HG03575 (cell line): ENCODE measurements at regions not wholly inside any gene's neighbourhood (a gene's known extent, or its start where the extent isn't known, plus 50 kb on each side); places are given as distances from the start of the nearest gene placed in this dataset.

Experiments used
- ATAC-seq: cut with Tn5 transposase; IDR thresholded peaks from one replicate; pipeline ENCODE4 v1.9.1; 2021; ENCODE audit not compliant: unreplicated experiment, insufficient number of reproducible peaks, low FRiP score; ENCODE audit errors: extremely low read depth

DNA sequence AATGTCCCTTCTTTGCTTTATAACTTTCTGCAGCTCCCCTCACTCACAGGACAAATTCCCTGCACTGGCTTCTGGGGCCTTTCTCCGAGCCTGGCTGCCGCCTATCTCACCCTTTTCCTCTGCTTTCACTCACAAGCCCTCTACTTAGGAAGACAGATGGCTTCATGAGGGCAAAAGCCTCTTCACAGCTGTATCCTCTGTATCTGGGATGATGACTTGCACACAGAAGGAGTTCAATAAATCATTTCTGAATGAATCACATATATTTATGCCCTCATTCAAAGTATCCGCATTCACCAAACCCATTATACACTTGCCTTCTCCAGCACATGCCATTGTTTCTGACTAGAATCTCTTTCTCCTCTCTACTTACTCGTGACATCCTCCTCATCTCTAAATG lies 159.0 kb upstream of the RIPOR2 start:
- ATAC-seq = no peak

DNA sequence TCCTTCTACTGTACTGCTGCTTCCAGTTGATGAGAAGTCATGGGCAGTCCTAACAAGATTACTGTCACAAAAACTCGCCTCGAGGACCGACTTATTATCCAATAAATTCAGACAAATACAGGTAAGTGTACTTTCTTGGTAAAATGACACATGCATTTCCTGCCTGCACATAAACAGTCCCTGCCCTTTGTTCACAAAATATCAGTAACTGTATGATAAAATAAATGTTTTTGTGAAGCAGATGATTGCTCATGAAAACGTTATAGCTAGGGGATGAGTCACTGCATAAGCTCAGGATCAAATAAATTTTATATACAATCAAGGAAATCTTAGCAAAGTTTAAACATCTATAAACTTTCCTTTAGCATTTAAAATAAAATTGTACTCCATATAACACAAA lies 164.5 kb upstream of the RIPOR2 start:
- ATAC-seq = no peak

DNA sequence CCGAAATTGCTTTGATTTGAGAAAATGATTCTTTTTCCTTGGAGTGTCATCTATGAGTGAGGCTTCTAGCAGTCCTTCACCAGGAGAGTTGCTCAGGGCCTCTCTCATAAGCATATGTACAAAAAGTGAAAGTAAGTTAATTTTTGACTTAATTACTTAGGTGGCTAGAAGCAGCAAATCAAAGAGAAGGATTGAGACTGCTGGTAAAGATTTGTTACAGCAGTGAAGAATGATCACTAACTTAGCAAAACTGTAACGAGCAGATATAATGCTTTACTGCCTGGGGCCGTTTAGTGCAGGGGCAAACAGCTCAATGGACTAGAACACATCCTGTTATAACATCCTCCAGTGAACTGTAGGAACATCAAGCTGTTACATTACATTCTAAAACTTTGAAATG lies 167.8 kb upstream of the RIPOR2 start:
- no peak for ATAC-seq

DNA sequence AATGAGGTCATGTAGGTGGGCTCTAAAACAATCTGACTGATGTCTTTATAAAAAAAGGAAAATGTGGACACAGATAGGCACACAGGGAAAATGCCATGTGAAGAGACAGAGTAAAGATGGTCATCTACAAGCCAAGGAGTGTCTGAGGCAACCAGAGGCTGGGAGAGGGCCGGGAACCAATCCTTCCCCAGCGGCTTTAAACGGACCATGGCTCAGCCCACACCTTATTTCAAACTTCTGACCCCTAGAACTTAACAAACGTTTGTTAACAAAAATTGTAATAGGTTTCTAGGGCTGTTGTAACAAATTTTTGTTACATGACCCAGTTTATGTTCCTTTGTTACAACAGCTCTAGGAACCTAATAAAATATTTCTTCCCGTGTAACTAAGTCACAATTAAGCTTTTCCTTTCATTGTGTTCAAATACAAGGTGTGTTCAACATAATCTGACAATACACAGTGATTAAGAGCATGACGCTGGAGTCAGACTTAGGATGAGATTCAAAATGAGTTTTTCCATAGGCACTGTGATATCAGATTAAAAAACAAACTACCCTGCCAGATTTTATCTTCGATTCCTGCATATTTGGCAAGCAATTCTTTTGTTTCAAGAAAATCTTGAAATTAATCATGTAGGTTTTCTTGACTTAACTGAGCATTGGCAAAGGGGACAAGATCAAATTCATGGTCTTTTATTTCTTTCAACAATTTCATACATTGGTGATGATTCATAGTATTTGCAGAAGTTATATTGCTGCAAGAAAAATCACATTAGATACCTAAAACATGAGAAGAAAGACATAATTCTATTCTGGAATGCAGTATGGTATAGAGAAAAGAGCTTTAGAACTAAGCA lies 169.5 kb upstream of the RIPOR2 start:
- ATAC-seq = no peak

DNA sequence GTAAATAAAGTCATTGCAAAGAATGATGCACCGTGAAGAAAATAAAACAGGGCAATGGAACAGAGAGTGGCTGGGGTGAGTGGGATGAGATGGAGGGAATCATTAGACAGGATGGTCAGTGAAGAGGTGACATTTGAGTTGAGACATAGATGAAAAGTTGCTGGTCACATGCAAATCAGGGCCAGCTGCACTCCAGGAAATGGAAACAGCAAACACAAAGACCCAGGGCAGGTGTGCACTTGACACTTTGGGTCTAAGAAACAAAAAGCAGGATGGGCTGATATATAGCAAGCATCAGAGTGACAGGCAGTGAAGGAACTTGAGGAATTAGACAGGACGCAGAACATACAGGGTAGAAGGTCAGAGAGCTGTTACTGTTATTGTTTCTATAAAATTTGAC lies 171.5 kb upstream of the RIPOR2 start:
- no peak for ATAC-seq

DNA sequence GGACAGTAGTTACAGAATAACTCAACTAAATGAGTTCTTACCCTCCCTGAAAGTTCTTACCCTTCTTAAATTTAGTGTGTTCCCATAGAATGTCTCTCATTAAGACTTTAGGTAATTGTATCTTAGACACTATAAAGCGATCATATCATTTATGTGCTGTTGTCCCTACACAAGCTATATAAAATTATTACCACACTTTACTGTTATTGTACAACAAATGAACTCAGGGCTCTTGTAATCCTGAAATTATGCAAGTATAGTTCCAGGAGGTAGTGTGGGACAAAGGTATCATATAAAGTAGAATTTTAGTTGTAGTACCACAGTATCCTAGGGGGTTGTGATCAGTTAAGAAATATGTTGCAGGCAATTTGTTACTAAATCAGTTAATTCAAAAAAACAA lies 167.4 kb upstream of the CARMIL1 start:
- ATAC-seq = no peak

DNA sequence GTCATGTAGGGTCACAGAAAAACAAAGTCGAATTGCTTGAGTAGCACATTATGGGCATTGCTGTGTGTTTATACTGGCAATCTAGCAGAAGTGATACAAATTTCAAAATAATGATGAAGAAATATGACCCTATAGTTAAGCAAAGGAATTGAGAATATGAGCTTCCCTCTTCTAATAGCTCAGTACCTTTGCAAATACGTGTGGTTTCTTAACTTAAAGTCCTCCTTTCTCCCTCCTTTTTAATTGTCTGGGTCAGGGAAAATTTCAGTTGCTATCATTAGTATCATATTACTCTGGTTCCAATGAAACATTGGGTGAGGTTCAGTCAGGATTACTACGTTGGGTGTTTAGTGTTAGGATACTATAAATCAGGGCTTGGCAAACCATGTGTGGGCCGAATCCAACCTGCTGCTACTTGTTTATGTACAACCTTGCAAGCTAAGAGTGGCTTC lies 166.8 kb upstream of the CARMIL1 start:
- ATAC-seq = no peak

DNA sequence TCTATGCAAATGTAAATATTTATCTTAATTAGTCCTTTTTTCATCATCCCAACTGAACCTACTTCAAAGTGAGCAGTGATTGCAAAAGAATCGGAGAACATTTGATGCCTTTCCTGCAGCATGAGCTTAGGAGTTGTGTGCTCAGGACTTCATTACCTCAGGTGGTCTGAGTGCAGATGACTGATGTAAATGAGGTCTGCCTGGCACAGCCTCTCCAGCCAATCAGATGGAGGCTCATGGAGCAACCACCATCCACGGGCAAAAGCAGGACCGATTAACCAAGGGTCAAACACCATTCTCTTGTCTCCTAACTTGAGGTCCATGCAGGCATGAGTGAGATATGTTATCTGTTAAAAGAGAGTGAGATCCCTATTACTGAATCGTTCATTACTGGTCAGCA lies 165.7 kb upstream of the CARMIL1 start:
- ATAC-seq = no peak

DNA sequence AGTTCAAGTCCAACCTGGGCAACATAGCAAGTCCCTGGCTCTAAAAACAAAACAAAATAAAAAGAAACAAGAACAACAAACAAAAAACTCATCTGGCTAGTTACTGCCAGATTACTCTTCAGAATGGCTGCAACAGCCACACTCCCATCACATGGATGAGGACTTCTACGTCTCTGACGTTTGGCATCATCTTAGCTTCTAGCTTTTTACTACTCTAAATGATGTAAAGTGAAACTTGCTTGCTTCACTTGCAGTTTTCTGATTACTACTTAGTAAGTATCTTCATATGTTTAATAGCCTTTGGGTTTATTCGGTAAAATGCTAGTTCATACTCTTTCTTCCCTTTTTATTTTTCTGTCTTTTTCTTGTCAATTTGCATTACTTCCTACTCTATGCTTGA lies 161.1 kb upstream of the CARMIL1 start:
- ATAC-seq = no peak

DNA sequence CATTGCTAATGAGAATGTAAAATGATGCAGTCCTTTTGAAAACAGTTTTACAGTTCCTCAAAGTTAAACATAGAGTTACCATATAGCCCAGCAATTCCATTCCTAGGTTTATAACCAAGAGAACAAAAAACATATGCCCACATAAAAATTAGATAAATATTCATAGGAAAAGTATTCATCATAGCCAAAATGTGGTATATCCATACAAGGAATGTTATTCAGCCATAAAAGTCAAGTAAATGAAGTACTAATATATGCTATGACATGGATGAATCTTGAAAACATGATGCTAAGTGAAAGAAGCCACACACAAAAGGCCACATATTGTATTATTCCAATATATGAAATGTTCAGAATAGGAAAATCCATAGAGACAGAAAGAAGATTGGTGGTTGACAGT lies 158.0 kb upstream of the CARMIL1 start:
- no peak for ATAC-seq

DNA sequence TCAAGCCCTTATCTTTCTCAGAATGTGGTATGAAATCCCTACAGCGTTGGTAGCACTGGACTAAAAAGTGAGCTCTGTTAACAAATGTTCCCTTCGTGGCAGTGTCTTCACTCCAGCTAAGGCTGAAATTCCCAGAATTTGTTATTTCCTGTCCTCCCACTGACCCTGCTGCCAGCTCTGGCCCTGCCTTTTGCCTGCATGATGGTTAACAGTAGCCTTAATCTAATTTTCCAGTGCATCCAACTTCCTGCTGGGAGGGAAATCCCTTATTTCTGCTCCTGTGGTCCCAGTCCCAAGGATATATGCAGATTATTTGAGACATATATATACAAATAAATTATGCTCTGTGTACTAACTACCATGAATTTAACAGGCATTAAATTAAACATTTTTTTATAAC lies 157.2 kb upstream of the CARMIL1 start:
- no peak for ATAC-seq

DNA sequence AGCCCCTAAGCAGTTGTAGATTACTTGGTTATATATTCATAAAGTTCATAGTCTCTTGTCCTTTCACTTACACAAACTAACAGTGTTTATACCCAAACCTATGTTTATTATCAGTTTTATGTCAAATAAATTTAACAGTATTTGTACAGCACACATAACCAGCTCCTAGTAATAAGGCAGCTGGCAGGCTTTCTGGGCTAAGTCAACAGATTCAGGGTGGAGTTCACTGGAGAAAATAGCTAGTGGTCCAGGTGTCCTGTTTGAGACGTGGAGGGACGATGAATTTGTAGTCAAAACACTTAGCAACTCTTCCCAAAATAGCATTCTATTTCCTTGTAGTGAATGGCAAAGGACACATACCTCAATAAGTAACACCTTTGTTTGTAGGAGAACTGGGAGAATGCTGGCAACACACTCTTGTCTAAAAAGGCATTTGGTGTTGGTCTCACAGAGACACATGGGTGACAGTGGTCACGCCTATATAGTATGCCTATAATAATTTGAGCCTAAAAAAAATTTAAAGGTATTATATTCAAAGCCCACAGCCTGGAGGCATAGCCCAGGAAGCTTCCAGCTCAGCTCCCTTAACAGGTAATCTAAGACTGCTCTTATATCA lies 156.4 kb upstream of the CARMIL1 start:
- ATAC-seq = no peak

DNA sequence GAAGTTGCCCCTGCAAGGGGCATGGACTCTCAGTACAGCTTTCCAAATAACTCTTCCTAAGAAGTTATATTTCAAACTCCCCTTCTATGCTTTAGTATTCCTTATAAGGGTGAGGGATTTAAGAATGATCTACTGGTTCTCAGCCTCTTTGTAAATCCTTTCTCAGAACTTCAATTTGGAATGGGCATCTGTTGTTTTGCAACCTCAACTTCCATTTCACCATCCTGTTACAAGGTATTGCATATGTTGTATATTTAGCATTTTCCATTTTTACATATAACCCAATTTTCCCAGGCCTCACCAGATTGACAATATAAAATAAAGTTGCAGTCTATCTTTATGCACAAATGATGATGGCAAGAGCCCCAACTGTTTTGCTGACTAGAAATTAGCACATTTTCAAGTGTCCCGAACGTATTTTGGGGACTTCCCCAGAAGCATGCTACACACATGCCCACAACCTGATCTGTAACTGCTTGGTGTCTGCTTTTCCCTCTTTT lies 154.9 kb upstream of the CARMIL1 start:
- ATAC-seq = no peak

DNA sequence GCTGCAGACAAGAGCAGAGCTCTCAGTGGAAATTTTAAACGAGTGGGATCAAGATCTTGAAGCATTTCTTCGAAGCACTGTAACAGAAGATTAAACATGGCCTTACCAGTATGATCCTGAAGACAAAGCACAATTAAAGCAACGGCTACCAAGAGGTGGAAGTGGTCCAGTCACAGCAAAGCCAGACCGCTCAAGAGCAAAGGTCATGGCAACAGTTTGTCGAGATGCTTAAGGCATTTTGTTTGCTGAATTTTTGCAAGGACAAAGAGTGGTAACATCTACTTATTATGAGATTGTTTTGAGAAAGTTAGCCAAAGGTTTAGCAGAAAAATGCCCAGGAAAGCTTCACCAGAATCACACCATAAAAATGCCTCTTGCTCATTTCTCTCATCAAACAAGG lies 153.4 kb upstream of the CARMIL1 start:
- no peak for ATAC-seq

DNA sequence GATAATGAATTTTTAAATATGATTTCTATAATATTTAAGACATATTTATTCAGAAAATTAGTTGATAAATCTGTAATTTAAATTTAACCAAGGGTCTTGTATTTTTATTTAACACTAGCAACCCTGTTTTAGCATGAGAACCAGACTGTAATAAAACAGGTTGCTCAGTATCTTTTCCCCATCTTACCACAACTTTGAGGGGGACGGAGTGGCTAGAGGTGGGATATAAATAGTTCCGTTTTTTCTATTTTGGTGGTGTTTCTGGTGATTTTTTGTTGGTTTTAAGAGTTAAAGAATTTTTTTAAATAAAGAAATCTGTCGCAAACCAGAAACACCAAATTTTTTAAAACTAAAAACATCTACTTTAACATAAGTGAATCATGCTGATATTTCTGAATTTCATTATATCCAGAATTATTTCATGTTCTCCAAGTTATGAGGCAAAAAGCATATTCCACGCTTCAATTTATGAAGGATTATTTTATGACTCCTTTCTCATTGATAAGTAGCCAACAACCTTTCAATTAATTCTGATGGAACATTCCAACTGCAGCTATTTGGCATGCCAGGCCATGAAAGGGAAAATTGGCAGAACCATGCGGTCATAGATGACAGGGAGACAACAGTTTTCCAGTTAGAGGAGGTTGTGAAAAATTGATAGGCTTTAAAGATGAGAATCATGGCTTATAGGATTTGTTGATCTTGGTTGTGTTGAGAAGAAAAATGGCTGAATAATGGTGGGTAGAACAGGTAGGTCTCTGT lies 151.9 kb upstream of the CARMIL1 start:
- no peak for ATAC-seq

DNA sequence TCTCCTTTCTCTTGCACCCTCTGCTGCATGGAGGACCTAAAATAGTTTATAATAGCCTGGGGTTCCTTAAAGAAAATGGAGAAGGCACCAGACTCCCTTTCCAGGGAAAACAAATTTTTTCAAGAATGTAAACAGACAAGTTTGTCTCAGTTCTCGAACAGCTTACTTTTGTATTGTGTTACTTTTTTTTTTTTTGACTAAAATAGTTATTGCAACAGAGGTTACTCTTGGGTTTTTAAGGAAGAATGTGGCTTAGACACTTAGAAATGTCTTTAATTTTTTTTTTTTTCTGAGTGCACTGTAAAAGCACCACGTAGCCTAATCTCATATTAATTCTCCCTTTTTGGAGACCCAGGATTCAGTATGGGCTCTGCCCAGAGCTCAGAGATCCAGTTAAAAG lies 148.7 kb upstream of the CARMIL1 start:
- ATAC-seq = no peak

DNA sequence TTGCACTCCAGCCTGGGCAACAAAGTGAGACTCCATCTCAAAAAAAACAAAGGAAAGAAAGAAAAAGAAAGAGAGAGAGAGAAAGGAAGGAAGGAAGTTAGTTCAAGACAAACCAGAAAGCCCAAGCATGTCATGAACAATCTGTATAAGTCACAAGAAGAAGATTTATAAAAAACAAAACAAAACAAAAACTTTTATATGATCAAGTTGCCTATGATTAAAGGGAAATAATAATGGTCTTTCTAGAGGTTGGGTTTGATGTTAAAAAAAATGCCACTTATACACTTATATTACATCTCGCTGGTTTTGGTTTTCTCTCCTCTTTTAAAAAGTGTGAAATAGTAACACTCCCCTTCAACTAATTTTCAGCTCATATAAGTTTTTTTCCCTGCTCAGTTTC lies 146.2 kb upstream of the CARMIL1 start:
- ATAC-seq = no peak

DNA sequence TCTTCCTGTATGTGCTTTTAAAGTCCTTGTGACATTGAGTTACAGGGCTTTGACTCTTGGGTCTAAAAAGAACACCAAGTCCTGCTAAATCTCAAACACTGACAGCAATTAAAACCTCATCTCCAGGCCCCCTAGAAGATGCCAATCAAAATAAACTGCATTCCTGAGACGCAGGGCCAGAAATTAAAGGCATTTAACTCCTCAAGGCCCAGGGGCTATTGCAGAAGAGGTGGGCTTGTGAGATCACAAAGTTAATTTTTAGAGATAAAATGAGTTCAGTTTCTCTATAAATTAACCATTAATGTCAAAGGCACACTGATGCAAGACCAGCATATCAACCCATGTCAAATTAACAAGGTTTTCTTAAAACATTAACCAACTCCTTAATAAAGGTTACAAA lies 145.6 kb upstream of the CARMIL1 start:
- ATAC-seq = no peak

DNA sequence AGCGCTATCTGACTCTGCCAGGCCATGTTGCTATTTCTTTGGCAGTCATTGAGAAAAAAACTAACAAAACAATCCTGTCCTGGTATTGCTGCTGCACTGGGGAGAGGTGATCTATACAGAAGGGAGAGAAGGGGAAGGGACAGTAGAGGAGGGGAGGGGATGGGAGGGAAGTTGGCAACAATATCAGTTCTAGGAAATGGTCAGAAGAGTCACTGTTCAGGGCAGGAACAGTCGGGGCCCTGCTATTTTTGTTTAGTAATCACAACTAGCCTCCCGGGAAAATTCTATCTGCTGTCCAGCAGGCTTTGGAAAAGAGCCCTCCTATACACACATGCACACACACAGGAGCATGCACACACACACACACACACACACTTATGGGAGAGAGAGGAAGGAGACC lies 142.3 kb upstream of the CARMIL1 start:
- ATAC-seq = no peak

DNA sequence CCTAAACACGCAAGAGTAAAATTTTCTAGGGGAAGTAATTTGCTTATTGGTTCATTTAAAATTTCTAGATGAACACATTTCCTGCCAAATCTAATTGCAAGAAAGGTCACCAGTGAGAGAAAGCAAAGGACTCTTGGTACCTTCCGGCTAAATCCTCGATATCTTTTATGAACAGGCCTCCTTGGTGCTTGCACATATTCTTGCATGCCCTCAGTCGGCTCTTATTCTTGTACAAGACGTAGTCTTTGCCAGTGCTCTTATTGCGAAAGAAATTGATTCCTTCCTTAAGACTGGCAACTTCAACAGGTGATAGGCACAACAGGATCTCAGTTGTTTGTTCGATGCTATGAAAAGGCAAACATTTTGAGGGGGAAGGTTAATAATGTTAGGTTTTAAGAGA lies 141.7 kb upstream of the CARMIL1 start:
- ATAC-seq = no peak
